ENCODE measurements at regions not wholly inside any gene's neighbourhood (a gene's known extent, or its start where the extent isn't known, plus 50 kb on each side); places are given as distances from the start of the nearest gene placed in this dataset.
"Not testable (repeated sequence)": the region's sequence is repeated elsewhere in the genome, so short reads cannot be mapped to it uniquely, and the experiment has no call there.

GRCh38 chr2:236408090-236408489 lies 143.9 kb upstream of the ASB18 start:
- DNase-seq (ENCODE audit: low spot score) = no peak

DNA sequence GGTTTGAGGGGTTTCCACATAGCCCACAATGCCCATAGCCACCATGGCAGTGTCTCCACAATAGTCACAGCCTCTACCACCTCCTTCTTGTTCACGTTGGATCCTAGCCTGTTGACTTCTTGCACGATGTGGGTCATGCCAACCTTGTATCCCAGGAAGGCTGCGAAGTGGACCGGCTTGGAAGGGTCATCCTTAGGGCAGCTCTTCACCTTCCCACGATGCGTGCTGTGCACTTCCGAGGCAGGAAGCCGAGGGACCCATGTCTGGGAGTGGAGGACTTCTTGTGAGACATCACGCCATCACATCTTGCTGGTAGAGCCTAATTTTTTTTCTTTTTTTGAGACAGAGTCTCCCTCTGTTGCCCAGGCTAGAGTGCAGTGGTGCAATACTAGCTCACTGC lies 144.6 kb upstream of the ASB18 start:
- DNase-seq (ENCODE audit: low spot score) = no peak

- DNase-seq (ENCODE audit: low spot score) = no peak
Observed at GRCh38 chr2:236415684-236416444, 151.7 kb upstream of the ASB18 start.

GRCh38 chr2:236417150-236417549 lies 152.5 kb upstream of the ACKR3 start:
- no peak for DNase-seq (ENCODE audit: low spot score)

- DNase-seq (ENCODE audit: low spot score) = no peak
Observed at GRCh38 chr2:236430584-236430983, 139.0 kb upstream of the ACKR3 start.

DNA sequence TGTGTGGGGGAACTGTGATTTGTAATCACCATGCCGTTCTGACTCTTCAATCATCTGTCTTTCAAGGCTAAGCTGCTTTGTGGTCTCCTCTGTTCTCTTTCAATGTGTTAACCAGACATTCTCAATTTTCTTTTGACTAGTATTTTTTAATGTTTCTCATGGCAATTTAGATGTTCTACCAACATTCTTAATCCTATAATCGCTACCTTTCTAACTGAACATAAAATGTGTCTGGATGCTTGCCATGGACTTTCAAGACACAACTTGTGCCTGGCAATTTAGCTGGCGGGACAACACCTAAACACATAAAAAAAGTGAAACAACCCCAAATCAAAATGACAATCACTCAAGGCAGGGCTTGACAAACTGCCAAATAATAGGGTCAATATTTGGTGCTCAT lies 135.0 kb upstream of the ACKR3 start:
- no peak for DNase-seq (ENCODE audit: low spot score)

- DNase-seq (ENCODE audit: low spot score) = no peak
Observed at GRCh38 chr2:236440110-236440881, 129.3 kb upstream of the ACKR3 start.

DNA sequence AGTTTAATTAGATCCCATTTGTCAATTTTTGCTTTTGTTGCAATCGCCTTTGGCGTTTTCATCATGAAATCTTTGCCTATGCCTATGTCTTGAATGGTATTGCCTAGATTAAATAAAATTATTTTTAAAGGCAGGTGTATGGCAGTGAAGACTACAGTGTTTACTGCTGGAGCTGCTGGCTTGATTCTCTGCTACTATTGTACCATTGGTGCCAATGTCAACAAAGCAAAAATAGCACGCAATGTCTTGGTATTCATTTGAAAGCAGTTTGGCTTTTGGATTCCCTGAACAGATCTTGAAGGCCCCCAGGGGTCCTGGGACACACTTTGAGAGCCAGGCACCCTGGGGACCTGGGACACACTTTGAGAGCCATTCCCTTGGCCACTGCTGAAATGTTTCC lies 125.4 kb upstream of the ACKR3 start:
- no peak for DNase-seq (ENCODE audit: low spot score)

DNA sequence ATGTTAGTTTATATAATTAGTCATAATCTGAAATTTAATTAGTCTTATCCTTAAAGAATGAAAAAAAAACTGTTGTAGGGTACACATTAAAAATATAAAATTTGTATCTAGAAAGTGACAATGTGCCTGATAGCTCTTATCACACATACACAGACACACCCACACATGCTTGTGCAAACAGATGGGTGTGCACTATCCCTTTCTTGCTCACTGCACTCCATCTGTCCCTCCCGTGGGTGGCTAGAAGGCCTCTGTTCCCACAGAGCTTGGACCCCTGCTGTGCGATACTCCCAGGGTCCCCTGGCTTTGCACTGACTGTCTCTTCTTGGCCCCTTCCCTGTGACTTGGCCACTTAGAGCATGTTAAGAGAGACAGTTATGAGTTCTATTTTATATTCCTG lies 123.9 kb upstream of the ACKR3 start:
- DNase-seq (ENCODE audit: low spot score) = no peak

DNA sequence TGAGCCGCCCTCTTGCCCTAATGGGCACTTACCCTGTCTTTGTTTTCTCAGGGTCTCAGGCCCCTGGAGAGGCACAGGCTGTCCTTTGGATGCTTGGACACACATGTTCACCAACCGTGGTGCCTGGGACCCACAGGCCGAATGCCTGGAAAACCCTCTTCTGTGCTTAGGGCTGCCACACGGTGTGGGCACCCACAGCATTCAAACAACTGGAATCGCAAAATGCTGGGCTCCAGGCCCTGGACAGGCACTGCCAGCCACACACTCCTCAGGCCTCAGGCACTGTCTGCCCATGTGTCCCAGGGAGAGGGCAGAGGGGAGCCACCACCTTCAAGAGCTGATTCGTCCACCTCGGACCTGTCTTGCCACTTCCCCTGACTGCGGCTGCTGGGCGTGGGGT lies 123.1 kb upstream of the ACKR3 start:
- no peak for DNase-seq (ENCODE audit: low spot score)

GRCh38 chr2:236449167-236449761 lies 120.4 kb upstream of the ACKR3 start:
- peak; percentile 14 for DNase-seq (ENCODE audit: low spot score)

GRCh38 chr2:236452238-236452637 lies 117.4 kb upstream of the ACKR3 start:
- DNase-seq (ENCODE audit: low spot score) = peak; percentile 47

DNA sequence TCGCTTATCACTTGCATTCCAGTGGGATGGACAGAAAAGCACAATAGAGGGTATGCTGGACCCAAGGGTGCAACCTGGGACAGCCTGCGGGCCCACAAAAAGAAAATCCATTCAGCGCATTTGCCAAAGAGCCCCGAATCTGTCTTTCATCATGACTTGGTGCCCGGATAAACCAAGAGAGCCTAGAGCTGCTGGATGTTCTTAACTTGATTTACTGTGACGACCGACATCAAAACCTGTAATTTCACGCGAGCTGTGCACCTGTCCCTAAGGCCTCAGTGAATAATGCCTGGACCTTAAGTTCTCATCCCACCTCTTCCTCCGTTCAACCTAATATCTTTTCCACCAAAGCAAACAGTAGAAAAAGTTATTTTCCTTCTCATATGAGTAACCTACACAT lies 115.5 kb upstream of the ACKR3 start:
- DNase-seq (ENCODE audit: low spot score) = no peak

GRCh38 chr2:236459393-236459792 lies 110.2 kb upstream of the ACKR3 start:
- DNase-seq (ENCODE audit: low spot score) = no peak

DNA sequence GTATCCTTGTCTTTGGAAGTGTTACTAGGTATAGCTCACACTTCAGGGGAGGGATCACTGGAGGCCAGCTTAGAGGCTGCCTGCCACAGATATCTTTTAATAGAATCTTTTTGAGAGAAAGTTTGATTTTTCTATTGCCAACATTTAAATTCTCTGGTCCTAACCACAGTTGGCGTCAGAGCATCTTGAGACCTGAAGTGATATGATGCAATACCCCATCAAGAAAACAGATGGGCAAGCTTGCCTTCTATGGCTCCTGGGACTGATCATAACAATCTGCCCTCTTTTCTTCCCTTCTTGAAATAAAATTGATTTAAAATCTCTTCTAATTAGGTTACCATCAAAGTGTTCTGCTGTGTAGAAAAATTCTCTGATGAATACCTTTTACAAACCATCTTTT lies 105.5 kb upstream of the ACKR3 start:
- no peak for DNase-seq (ENCODE audit: low spot score)

GRCh38 chr2:236472720-236473495 lies 96.7 kb upstream of the ACKR3 start:
- no peak for DNase-seq (ENCODE audit: low spot score)

DNA sequence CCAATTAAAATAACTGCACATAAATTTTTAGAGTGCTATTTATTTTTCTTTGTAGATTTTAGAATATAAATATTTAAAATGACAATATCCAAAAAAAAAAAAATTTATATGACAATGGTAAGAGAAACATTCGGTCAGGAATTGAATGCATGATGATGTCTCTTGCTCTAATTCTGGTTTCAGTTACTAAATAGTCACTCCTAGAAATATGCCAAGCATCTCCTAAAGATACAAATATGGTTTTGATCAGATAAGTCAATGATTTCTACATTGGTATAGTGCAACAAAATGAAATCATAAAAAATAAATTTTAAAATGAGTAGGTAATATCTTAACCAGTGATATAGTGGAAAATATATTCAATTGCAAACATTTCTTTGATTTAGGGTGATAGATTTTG lies 95.9 kb upstream of the ACKR3 start:
- no peak for DNase-seq (ENCODE audit: low spot score)

GRCh38 chr2:236479814-236480213 lies 89.8 kb upstream of the ACKR3 start:
- no peak for DNase-seq (ENCODE audit: low spot score)

- DNase-seq (ENCODE audit: low spot score) = no peak
Observed at GRCh38 chr2:236483102-236483501, 86.5 kb upstream of the ACKR3 start.

DNA sequence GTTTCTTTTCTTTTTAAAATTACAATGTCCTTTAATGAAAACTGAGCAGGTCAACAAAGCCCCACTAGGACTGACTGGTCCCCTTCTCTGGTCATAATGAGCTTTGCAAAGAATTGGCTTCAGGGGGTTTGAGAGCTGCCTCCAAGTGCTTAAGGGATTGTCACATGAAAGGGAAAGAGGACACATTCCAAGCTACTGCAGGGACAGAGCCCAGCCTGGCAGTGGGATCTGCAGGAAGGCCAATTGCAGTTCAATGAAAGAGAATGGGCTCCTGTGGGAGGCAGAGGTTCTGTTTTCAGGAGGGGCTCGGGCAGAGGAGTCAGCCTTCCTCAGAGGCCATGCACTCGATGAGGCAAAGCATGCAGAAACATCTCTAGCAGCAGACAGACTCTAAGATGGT lies 84.1 kb upstream of the ACKR3 start:
- no peak for DNase-seq (ENCODE audit: low spot score)

DNA sequence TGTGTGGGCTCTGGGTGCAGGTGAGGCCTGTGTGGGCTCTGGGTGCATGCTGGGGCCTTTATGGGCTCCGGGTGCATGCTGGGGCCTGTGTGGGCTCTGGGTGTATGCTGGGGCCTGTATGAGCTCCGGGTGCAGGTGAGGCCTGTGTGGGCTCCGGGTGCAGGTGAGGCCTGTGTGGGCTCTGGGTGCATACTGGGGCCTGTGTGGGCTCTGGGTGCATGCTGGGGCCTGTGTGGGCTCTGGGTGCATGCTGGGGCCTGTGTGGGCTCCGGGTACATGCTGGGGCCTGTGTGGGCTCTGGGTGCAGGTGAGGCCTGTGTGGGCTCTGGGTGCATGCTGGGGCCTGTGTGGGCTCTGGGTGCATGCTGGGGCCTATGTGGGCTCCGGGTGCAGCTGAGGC lies 80.5 kb upstream of the ACKR3 start:
- not testable (repeated sequence) for DNase-seq (ENCODE audit: low spot score)

DNA sequence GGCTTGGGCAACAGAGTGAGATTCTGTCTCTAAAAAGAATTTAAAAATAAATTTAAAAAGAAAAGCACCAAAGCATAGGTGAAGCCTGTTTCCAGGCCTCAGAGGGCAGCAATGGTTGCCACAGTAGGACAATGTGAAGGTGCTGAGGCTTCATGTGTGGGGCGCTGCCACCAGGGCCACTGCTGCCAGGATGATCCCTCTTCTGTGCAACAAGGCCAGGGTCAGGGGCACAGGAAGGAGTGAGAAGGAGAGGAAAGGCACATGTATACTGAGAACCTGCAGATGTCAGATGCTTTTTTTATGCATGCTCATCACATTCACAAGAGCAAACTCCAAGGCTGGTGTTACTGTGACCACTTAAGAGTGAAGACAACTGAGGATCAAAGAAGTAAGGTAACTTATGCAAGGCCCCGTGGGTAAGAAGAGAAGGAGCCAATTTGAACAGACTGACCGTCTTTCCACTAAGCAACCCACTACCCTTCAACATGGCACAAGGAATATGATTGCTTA lies 79.7 kb upstream of the ACKR3 start:
- no peak for DNase-seq (ENCODE audit: low spot score)

Data from umbilical cord (tissue), 1 donor.